ENCODE measurements at regions not wholly inside any gene's neighbourhood (a gene's known extent, or its start where the extent isn't known, plus 50 kb on each side); places are given as distances from the start of the nearest gene placed in this dataset.

DNA sequence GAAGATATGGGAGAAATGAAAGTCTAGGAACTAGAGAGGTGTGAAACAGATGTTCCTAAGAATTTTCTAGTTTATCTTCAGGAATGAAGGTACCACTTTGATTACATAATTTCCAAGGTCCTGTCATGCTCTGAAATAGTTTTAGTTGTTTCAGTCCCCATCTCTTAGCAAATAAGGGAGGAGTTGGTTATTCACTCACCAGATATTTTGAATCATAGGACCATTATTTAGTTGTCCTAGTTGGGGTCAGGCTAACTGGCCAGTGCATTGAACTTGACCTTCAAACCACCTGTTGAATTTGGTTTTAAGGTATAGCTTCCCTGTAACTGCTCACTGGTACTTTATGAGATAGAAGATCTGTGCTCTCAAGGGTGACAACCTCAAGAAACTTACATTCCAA lies 53.9 kb upstream of the TNFAIP8 start:
- Histone ChIP-seq H3K9ac (ENCODE audit: low read length) (no peak overlapping the region), H3K4me3 (ENCODE audit: low read length) (no peak overlapping the region), H3F3A (ENCODE audit: low read length, unreplicated experiment) (no peaks in the 10 kb centered on the region), H3K9me3 (ENCODE audit: low read length) (no peaks in the 10 kb centered on the region), H4K20me1 (ENCODE audit: low read length) (no peaks in the 10 kb centered on the region), H3K4me1 (ENCODE audit: insufficient read depth, low read length) (peaks cover 42% of the 10 kb centered on the region), H3K4me2 (ENCODE audit: low read length) (no peak overlapping the region), H3K27ac (ENCODE audit: low read length) (0 out of 2 replicates have a peak overlapping the region, but pooled peaks have one; percentile 45), H3K79me2 (ENCODE audit: low read length) (no peaks in the 10 kb centered on the region), H3K27me3 (ENCODE audit: low read length) (no peaks in the 10 kb centered on the region), H3K36me3 (ENCODE audit: low read depth, low read length) (no peaks in the 10 kb centered on the region), H2AFZ (ENCODE audit: low read length) (no peak overlapping the region), H3K9me2 (replicated peaks; ENCODE audit: low read length) (no peaks in the 10 kb centered on the region)
- peak; percentile 19 for DNase-seq
- intact Hi-C loops (cut with micrococcal nuclease) = loop anchor here (2.0 kb wide), 1 partner anchor 27 kb away; no protein-coding TSS in a partner anchor
- no TSS peak for BruUV-seq (replicated peaks)
- CTCF ChIA-PET = no interaction called here
- TF ChIP-seq EZH2 (IDR thresholded peaks at IDR 0.05; ENCODE audit: low read length, unreplicated experiment) = no peak
- no peak for TF ChIP-seq CTCF (conservative IDR thresholded peaks at IDR 0.05; ENCODE audit: low read depth, low read length)
- TF ChIP-seq EZH2phosphoT487 (IDR thresholded peaks at IDR 0.05; ENCODE audit: borderline replicate concordance, low read length) = no peak
- ATAC-seq = no peak
- POLR2A ChIA-PET (ENCODE audit: unreplicated experiment) = no interaction called here

DNA sequence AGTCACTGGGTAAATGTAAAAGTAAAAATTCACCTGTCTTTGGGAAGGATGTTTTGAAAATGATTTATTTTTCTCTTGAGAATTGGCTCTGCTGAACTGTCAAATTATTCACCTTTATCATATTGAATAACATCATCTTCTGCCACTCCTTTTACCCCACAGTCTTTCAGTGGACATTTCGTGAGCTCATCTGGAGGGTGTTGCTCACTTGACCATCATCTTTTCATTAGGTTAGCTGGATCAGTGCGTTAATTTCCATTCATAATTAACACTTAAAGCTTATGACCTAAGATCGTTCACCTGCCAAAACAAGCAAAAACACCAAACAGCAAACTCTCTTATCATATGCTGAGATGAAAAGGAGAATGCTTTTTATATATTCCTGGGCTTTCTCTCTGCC lies 53.4 kb upstream of the TNFAIP8 start:
- POLR2A ChIA-PET (ENCODE audit: unreplicated experiment) = no interaction called here
- no peaks in the 10 kb centered on the region for H3K36me3 ChIP-seq (ENCODE audit: low read depth, low read length)
- TF ChIP-seq CTCF (conservative IDR thresholded peaks at IDR 0.05; ENCODE audit: low read depth, low read length) (no peak), EZH2phosphoT487 (IDR thresholded peaks at IDR 0.05; ENCODE audit: borderline replicate concordance, low read length) (no peak), EZH2 (IDR thresholded peaks at IDR 0.05; ENCODE audit: low read length, unreplicated experiment) (no peak)
- H3K9me2 ChIP-seq (replicated peaks; ENCODE audit: low read length) = no peaks in the 10 kb centered on the region
- H3K79me2 ChIP-seq (ENCODE audit: low read length) = no peaks in the 10 kb centered on the region
- no peaks in the 10 kb centered on the region for H3K9me3 ChIP-seq (ENCODE audit: low read length)
- peaks cover 42% of the 10 kb centered on the region for H3K4me1 ChIP-seq (ENCODE audit: insufficient read depth, low read length)
- CTCF ChIA-PET = no interaction called here
- no peaks in the 10 kb centered on the region for H3K27me3 ChIP-seq (ENCODE audit: low read length)
- intact Hi-C loops (cut with micrococcal nuclease) = loop anchor here (2.0 kb wide), 1 partner anchor 28 kb away; no protein-coding TSS in a partner anchor
- H3K9ac ChIP-seq (ENCODE audit: low read length) = no peak overlapping the region
- DNase-seq = no peak
- peak overlapping the region; percentile 45 for H3K27ac ChIP-seq (ENCODE audit: low read length)
- peak overlapping the region; percentile 66; the same call in 1 of the 2 replicates for H3K4me2 ChIP-seq (ENCODE audit: low read length)
- H4K20me1 ChIP-seq (ENCODE audit: low read length) = no peaks in the 10 kb centered on the region
- H2AFZ ChIP-seq (ENCODE audit: low read length) = no peak overlapping the region
- BruUV-seq (replicated peaks) = no TSS peak
- no peak overlapping the region for H3K4me3 ChIP-seq (ENCODE audit: low read length)
- ATAC-seq = no peak
- H3F3A ChIP-seq (ENCODE audit: low read length, unreplicated experiment) = no peaks in the 10 kb centered on the region

Measured in PC-3 (cell line).